ENCODE measurements at regions not wholly inside any gene's neighbourhood (a gene's known extent, or its start where the extent isn't known, plus 50 kb on each side); places are given as distances from the start of the nearest gene placed in this dataset.

GRCh38 chr3:89558711-89559110, 451.3 kb downstream of the EPHA3 start:
- POLR2A ChIA-PET (ENCODE audit: partially characterized antibody): no interaction called here
- no peak for FAIRE-seq
- no peak overlapping the region for H2BK5ac ChIP-seq (ENCODE audit: low read depth, low read length)
- TF ChIP-seq SAP30 (IDR thresholded peaks at IDR 0.05; ENCODE audit: insufficient read depth, insufficient replicate concordance, low read length) (no peak), FOSL1 (IDR thresholded peaks at IDR 0.05; ENCODE audit: insufficient read depth, low read depth, low read length) (no peak), POU5F1 (IDR thresholded peaks at IDR 0.05; ENCODE audit: low read depth, low read length) (no peak), CTCF (IDR thresholded peaks at IDR 0.05; ENCODE audit: control extremely low read depth in 1 of 3, insufficient read depth in 1 of 3, low read depth in 1 of 3, low read length in 3 of 3) (no peak), GABPA (IDR thresholded peaks at IDR 0.05; ENCODE audit: borderline replicate concordance, insufficient read depth, low read length) (no peak), GTF2F1 (IDR thresholded peaks at IDR 0.05; ENCODE audit: borderline replicate concordance, low read depth, low read length) (no peak), HDAC2 (IDR thresholded peaks at IDR 0.05; ENCODE audit: borderline replicate concordance in 1 of 2, low read depth in 2 of 2, low read length in 2 of 2) (no peak), KDM1A (IDR thresholded peaks at IDR 0.05; ENCODE audit: borderline replicate concordance, low read length) (no peak), MAFK (IDR thresholded peaks at IDR 0.05; ENCODE audit: low read depth, low read length) (no peak), CBX5 (IDR thresholded peaks at IDR 0.05; ENCODE audit: low read depth, low read length) (no peak), SP4 (IDR thresholded peaks at IDR 0.05; ENCODE audit: low read length) (no peak), RXRA (IDR thresholded peaks at IDR 0.05; ENCODE audit: insufficient read depth, low read depth, low read length) (no peak)

More at GRCh38 chr3:89558711-89559110, 451.3 kb downstream of the EPHA3 start:
- H2BK15ac ChIP-seq (ENCODE audit: low read length): no peak overlapping the region
- H3K23ac ChIP-seq (ENCODE audit: insufficient read length): no peak overlapping the region
- H3K79me2 ChIP-seq (ENCODE audit: control insufficient read depth in 1 of 2, insufficient read depth in 2 of 2, low read length in 2 of 2): no peaks in the 10 kb centered on the region
- no peaks in the 10 kb centered on the region for H3K9me3 ChIP-seq (ENCODE audit: insufficient read depth in 2 of 2, low read depth in 1 of 2, low read length in 1 of 2)
- no peaks in the 10 kb centered on the region for H3K23me2 ChIP-seq (ENCODE audit: low read depth, low read length)
- H4K5ac ChIP-seq (ENCODE audit: insufficient read length, low read depth, low read length): no peak overlapping the region
- H2BK120ac ChIP-seq (replicated peaks; ENCODE audit: low read depth, low read length): no peak overlapping the region
- no peak overlapping the region for H3K27ac ChIP-seq (ENCODE audit: low read depth, low read length)
- 86% methylated on average over 1 of the region's 1 CpG; no CpG with 5 or more reads in 1 of the 2 experiments for whole genome bisulfite sequencing, 2 experiments (ENCODE audit: extremely low coverage in 1 of 2, insufficient coverage in 1 of 2, insufficient read length in 1 of 2, insufficient replicate concordance in 2 of 2, low coverage in 1 of 2, low lambda C conversion rate in 2 of 2, missing lambda C conversion rate in 1 of 2)
- no peak for DNase-seq (ENCODE audit: low read depth in 1 of 2, low spot score in 2 of 2)
- H2AK5ac ChIP-seq (ENCODE audit: low read depth, low read length): no peak overlapping the region
- H3K9ac ChIP-seq (replicated peaks in 1 of 4; ENCODE audit: extremely low read depth in 1 of 4, low read depth in 3 of 4, low read length in 3 of 4): no peak overlapping the region
- H3K4ac ChIP-seq (replicated peaks; ENCODE audit: insufficient read length, low read depth, low read length): no peak overlapping the region
- no peak overlapping the region for H3K56ac ChIP-seq (replicated peaks; ENCODE audit: insufficient read length, low read depth, low read length)
- no peak overlapping the region for H2AFZ ChIP-seq (ENCODE audit: low read length)
- H2BK20ac ChIP-seq (ENCODE audit: low read length): no peak overlapping the region
- no peaks in the 10 kb centered on the region for H3K79me1 ChIP-seq (ENCODE audit: low read depth, low read length)
- no peaks in the 10 kb centered on the region for H4K20me1 ChIP-seq (replicated peaks in 1 of 2; ENCODE audit: control insufficient read depth in 1 of 2, insufficient read depth in 2 of 2, low read length in 2 of 2)
- H3K27me3 ChIP-seq (replicated peaks in 1 of 4; ENCODE audit: control insufficient read depth in 3 of 4, extremely low read depth in 1 of 4, insufficient read depth in 3 of 4, low read length in 3 of 4): no peaks in the 10 kb centered on the region
- H2BK12ac ChIP-seq (ENCODE audit: low read depth, low read length): no peak overlapping the region
- no peak overlapping the region for H4K8ac ChIP-seq (ENCODE audit: extremely low read depth, insufficient read depth, low read length)
- H3K4me2 ChIP-seq (ENCODE audit: insufficient read depth in 1 of 2, low read depth in 2 of 2, low read length in 2 of 2): no peak overlapping the region
- no peak overlapping the region for H3K14ac ChIP-seq (ENCODE audit: insufficient read length)
- no peak overlapping the region for H3K18ac ChIP-seq (ENCODE audit: extremely low read depth, low read length)
- H4K91ac ChIP-seq (replicated peaks; ENCODE audit: insufficient read length, low read length): no peak overlapping the region
- H3K4me3 ChIP-seq (ENCODE audit: extremely low read depth in 1 of 4, insufficient read depth in 2 of 4, low read depth in 3 of 4, low read length in 4 of 4): no peak overlapping the region
- CTCF ChIA-PET (ENCODE audit: partially characterized antibody): no interaction called here
- no peaks in the 10 kb centered on the region for H3K4me1 ChIP-seq (replicated peaks in 1 of 4; ENCODE audit: control insufficient read depth in 3 of 4, insufficient read depth in 4 of 4, low read length in 3 of 4)
- H3K36me3 ChIP-seq (ENCODE audit: control insufficient read depth in 2 of 4, insufficient read depth in 4 of 4, low read length in 3 of 4): no peaks in the 10 kb centered on the region

Measured in H1 (cell line).